HG03039 (cell line): ENCODE measurements at regions not wholly inside any gene's neighbourhood (a gene's known extent, or its start where the extent isn't known, plus 50 kb on each side); places are given as distances from the start of the nearest gene placed in this dataset.
"Not testable (repeated sequence)": the region's sequence is repeated elsewhere in the genome, so short reads cannot be mapped to it uniquely, and the experiment has no call there.

Experiments
- ATAC-seq: cut with Tn5 transposase; IDR thresholded peaks from one replicate; pipeline ENCODE4 v1.9.1; 2021; ENCODE audit warnings: mild to moderate bottlenecking, moderate library complexity; ENCODE audit not compliant: unreplicated experiment

DNA sequence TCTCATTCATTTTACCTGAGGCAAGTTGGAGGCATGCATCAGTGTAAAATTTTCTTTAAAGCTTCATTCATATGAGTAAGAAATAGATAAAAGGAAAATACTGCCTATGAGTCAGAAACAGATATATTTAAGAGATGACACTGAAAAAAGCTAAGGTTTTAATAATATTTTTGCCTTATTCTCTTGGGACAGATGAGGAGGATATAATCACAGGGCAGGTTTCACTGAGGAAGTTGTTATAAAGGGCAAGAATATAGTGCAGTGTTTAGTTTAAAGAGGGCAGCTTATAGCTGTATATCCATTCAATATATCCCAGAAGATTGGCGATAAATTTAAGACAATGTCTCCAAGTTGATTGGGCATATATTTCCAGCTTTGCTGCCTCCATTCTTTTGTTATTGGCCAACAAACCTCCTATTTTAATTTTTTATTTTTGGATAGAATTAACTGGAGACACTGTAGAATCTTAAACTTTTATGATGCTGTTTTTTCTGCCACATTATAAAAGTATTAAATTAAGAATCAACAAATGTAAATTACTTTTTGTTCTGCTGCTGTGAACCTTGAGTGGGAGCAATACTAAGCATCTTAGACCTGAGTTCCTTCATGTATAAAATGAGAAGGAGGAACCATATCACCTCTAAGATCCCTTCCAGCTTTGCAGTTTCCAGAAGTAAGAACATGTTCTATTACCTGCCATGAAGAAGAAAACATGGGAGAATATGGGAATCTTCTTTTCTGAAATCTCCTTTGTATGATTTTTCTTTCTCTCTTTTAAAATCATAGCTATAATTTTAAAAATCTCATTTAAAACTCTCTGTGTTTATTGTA lies 171.6 kb downstream of the S1PR1 start:
- peak; percentile 8 for ATAC-seq

DNA sequence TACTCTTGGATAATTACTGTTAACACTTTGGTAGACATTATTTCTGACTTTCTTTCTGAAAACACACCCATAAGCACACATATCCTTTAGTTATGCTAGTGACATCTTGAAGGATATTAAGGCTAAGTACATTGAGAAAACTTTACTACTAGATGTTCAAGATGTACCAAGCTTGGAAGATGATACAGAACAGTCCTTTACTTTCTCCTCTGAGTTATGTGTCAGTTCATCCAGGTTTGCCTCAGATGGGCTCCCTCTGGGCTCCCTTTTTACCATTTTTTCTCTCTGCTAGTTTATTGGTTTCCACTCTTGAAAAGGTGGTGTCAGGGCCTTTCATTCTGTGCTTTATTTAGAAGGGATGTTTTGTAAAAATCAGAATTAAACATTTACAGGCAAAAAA lies 172.3 kb downstream of the S1PR1 start:
- no peak for ATAC-seq

DNA sequence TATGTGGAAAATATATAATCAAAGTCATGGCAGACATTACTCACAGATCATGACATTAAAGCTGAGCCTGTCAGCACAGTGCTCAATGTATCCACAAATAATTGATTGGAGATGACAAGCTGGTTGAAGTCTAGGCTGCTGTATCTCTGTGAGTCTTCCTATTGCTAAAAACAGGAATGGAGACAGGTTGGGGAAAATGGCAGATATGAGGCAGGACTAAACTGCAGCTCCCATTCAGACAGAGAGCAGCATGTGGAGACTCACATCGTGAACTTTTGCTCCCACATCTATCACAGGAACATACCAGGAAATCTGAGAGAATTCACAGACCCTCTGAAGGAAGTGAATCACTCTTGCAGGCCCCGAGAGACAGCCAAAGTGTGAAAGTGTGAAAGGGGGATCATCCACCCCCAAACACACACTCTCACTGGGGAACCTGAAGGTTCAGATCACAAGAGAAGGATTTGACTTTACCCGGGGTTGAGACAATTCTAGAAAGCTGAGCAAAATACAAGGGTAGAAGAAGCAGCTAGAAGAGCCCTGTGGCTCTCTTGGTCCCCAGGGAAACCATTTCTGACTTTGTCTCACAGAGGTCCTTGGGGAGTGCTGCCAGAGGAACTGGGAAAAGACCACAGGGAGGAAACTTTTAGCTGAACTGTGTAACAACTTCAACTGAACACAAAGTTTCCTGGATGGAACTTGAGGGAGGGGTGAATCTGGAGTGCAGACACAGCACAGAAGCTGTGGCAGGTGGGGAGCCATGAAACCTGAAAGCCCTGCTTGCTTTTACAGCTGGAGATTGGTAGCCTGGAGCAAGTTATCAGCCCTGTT lies 173.4 kb downstream of the S1PR1 start:
- ATAC-seq, result peak; percentile 25

DNA sequence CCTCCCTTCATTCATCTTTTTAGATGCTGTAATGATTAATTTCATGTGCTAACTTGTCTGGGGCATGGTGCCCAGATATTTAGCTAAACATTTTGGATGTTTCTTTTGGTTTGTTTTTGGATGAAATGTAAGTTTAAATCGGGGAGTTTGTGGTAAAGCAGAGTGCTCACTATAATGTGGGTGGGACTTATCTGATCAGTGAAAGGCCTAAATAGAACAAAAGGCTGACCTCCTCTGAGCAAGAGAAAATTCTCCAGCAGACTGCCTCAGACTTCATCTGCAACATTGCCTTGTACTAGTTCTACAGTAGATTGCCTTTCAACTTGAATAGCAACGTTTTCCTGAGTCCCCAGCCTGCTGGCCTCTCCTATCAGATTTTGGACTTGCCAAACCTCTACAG lies 183.6 kb downstream of the S1PR1 start:
- ATAC-seq, result no peak

DNA sequence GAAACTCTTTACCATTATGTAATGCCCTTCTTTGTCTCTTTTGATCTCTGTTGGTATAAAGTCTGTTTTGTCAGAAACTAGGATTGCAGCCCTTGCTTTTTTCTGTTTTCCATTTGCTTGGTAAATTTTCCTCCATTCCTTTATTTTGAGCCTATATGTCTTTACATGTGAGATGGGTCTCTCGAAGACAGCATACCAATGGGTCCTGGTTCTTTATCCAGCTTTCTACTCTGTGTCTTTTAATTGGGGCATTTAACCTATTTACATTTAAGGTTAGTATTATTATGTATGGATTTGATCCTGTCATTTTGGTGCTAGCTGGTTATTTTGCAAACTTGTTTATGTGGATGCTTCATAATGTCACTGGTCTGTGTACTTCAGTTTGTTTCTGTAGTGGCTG lies 191.3 kb downstream of the S1PR1 start:
- not testable (repeated sequence) for ATAC-seq

DNA sequence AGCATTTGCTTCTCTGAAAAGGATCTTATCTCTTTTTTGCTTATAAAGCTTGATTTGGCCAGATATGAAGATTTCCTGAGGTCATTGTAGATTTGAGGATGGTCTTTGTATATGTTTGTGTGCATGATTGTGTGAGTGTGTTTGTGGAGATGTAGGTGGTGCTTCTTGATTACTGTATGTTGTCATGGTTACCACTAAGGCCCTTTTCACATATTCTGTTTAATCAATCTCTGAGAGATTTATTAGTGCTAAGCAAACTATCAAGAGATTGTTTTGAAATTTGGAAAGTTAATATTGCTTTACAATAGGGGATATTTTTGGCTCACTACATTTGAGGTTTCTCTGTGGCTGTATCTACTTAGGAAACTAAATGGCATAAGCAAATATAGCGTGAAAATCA lies 191.7 kb downstream of the S1PR1 start:
- ATAC-seq, result no peak

DNA sequence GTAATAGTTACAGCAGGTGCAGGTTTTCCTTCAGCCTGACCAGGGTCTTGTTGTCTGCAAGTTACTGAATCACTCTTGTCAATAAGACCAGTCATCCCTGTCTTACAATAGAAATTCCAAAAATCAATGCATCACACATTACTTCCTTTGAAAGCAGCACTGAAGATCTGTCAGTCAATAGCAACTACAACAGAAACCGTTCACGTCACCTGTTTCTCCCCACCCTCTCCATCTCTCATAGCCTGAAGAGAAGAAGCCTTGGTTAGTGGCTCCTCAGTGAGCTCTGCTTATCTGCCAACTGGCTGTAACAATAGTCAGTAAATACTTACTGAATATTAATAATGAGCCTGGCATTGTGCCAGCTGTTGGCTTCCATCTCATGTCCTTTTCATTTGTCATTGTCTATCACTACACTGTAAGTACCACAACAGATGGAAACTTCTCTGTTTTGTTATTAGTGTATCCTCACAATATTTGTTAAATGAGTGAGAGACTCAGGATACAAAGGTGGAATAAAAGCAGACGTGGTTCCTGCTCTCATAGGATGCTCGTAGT lies 195.2 kb downstream of the S1PR1 start:
- no peak for ATAC-seq

DNA sequence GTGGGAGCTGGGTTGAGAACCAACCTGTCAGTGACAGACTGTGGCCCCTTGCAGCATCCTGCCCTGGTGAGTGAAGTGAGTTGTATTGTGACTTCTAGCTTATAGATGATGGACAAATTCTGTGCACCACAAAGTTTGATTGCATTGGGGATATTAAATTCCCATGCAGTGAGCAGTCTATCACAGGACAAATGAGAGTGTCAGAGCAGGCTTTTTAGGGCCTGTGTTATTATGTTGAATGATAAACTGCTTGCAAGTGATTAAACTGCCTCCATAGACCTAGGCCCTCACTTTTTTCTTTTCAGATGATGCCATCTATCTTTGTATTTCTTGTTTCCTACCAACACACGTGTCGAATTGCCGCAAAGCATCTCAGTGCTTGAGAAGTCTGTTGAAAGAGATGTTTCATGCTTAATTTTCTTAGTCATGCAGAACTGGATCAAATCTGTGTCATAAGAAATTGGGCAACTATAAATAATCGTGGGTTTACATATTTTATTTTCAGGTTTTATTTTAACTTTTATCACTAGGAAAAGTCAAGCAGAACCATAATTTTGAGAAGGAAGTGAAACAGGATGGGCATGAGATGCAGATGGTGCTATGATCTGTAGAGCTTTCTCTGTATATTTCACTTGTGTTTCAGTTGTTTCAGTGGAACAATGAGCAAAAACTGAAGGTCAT lies 199.2 kb downstream of the S1PR1 start:
- peak; percentile 42 for ATAC-seq

DNA sequence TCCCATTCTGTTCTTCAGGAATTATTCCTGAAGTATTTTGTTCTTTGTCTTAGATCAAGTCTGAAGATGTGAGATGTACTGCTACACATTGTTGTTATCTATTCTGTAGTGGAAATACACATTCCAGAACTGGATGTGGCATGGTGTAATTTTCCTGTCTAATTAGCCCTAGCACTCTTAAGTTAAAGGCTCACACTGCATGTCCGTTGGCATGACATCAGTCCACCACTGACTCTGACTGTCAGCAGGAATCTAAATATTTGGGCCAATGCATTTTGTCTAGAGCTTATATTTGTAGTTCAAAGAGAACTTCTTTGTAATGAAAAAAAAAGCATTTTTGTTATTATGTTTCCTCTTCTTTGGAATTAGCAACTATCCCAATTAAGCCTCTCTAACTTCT lies 201.0 kb downstream of the S1PR1 start:
- ATAC-seq, result no peak

DNA sequence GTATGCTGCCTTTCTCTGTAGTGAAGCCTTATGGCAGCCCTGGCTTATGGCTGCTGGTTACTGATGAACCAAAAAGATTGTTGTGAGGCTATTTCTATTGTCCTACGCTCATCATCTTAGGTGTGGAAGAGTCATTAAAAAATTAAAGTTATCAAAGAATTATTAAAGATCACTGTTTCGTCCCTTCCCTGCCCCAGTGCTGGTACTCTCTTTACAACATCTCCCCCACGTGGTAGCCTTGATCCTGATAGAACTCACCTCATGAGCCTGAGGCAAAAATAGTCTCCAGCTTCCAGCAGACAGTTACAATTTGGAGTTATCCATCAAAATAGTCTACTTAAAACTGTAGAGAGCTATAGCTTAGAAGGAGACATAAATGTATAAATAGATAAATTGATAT lies 201.5 kb downstream of the S1PR1 start:
- ATAC-seq, result no peak

DNA sequence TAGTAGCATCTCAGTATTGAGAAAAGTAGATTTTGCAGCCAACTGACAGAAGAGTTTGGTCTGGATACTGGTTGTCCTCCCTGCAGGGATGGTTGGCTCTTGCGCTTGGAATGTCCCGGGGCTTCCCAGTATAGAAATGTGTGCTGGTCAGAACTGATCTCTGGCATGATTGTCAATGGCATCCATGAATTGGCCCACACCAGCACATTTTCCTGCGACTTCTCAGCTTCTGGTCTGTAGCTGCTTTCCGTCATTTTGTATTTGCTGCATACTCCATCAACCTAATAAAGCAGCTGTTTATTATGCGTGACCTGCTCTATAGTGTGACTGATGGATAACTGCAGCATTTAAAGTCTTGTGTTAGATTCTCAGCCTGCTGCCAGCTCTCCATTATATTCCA lies 203.7 kb downstream of the S1PR1 start:
- ATAC-seq, result no peak

DNA sequence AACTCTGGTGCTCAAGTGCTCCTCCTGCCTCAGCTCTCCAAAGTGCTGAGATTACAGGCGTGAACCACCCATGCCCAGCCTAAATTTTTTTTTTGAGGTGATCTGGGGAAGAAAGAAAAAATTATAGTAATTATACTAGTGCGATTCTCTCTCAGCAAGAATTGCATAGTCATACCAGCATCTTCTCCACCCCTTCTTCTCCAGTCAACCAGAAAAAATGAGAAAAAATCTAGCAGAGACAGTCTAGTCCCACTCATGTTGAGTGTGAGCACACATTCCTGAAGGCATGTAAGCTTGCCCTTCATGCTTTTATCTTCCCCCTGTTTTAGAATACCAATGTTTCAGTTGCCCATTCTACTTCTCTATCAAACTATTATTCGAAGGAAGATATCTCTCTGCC lies 207.6 kb downstream of the S1PR1 start:
- peak; percentile 52 for ATAC-seq

DNA sequence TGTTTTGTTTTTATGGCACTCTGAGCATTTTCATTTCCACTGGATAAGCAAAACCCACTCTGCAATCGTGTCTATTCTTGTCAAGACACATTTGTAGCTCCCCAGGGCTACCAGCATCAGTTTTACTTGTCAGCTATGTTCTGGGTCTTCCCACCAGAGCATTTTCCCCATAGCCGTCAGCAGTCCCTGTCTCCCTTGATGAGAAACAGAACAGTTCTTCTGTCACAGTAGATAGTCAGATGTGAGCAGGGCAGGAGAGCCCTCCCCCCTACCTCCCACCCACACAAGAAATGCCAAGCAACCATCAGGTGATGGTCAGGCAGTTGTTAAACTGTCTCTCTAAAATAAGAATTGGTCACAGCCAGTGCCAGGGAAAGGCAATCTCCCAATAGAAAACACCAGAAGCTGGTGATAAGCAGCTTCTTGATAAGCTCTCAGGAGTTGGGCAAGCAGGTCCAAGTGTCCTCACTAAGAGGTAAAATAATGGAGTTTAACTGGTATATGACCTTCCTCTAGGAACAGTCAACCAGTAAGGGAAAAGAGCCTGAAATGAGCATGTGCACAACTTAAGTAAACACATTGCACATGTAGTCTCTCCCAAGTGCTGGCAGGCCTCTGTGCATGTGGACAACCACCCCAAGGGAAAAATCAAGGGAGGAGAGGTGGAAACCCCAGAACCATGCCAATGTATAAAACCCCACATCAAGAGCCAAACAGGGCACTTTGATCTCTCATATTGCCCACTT lies 208.2 kb downstream of the S1PR1 start:
- peak; percentile 38 for ATAC-seq

DNA sequence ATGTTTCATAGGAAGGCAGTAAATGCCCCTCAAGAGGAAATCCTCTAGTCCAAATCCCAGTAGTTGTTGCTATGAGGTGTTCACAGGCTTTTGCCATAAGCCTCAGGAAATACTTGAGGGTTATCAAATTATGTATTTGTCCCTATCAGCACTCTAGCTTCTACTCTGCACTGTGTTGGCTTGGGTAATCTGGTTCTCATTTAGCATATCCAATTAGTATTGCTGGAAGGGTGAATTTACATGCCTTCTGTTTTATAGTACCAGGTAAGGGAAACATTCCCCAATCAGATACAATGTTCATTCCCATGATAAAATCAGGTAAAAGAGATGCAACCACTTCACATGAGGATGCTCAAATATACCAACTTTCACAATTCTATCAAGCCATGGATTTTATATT lies 211.2 kb downstream of the S1PR1 start:
- ATAC-seq, result no peak

DNA sequence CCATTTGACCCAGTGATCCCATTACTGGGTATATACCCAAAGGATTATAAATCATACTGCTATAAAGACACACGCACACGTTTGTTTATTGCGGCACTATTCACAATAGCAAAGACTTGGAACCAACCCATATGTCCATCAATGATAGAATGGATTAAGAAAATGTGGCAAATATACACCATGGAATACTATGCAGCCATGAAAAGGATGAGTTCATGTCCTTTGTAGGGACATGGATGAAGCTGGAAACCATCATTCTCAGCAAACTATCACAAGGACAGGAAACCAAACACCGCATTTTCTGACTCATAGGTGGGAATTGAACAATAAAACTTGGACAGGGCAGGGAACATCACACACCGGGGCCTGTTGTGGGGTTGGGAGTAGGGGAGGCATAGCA lies 213.9 kb downstream of the S1PR1 start:
- not testable (repeated sequence) for ATAC-seq

DNA sequence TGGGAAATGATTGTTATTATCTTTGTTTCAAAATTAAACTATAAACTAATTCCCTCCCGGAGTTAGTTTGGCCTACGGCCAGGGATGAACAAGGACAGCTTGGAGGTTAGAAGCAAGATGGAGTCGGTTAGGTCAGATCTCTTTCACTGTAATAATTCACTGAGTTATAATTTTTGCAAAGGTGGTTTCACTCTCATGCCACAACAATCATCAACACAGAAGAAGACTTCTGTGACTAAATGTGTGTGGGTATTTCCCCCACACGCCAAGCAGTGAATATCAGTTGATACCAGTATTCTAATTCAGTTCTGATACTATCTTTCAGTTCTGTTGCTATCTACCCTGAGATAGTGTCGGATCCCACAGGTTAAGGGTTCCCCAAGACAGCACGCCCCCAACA lies 215.1 kb downstream of the S1PR1 start:
- peak; percentile 51 for ATAC-seq

DNA sequence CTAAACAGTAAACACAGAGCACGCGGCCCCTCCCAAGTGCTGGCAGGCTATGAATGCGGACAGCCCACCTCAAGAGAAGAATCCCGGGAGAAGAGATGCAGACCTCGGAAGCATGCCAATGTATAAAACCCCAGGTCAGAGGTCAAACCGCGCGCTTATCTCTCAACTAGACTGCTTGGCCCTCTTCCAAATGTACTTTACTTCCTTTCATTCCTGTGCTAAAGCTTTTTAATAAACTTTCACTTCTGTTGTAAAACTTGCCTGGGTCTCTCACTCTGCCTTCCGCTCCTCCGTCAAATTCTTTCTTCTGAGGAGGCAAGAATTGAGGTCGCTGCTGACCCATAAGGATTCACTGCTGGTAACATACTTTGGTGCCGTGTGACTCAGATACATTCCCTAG lies 216.0 kb downstream of the S1PR1 start:
- ATAC-seq, result no peak

DNA sequence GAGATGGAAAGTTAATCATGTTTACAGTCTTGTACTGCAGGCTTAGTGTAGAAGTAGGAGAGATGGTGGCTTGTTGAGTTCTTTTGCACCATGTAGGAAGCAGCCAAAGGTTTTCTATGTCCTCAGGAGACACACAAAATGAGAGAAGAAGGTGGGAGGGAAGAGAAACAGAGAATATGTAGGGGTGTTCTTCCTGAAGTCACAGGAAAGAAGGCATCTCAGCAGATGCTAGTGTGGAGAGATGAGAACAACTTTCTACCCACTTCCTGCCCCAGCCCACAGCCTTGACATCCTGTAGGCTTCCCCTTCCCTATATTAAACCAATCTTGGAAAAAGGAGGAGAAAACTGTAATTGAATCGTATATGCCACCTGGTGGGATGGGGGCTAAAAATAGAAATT lies 217.0 kb downstream of the S1PR1 start:
- peak; percentile 60 for ATAC-seq

DNA sequence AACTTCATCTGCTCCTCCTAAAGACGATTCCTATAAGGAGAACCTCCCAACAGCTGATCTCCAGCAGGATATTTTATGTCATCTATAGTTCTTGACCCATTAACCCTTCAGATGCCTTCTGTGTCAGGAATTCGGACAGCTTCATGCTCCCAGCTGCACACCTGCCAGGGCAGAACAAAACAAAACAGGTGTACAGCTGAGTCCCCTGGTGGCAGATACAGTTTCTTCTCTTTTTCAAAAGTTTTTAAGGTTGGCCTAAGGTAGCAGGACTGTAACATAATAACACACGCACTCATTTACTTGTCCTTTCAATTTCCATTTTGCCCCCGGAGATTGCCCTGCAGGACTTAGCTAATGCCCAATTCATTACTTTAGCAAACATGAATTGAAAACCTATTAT lies 218.3 kb downstream of the S1PR1 start:
- no peak for ATAC-seq

DNA sequence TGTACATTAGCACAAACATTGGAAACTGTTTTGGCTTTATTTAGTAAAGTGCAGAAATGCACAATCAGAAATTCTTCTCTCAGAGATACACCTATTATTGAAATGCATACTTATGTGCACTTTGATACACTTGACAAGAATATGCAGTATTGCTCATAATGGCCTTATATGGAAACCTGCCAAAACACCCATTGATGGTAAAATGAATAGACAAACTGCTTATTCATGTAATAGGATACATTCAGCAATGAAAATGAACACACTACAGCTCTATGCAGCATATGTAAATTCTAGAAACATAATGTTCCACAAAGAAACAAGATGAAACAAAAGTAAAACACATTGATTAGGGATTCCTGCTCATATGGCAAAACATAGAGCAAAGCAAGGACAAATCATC lies 223.9 kb downstream of the S1PR1 start:
- no peak for ATAC-seq

DNA sequence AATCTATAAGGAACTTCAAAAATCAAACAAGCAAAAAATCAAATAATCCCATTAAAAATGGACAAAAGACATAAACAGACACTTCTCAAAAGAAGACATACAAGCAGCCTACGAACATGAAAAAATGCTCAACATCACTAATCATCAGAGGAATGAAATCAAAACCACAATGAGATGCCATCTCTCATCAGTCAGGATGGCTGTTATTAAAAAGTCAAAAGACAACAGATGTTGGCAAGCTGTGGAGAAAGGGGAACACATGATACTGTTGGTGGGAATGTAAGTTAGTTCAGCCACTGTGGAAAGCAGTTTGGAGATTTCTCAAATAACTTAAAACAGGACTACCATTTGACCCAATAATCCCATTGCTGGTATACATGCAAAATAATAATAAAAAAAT lies 226.4 kb downstream of the S1PR1 start:
- no peak for ATAC-seq
